Stimulated activated CD4-positive, alpha-beta T cell treated with anti-CD3 and anti-CD28 coated beads, TNF-alpha, amount 100 ng/mL, for 1 hour (primary cell): ENCODE measurements at regions not wholly inside any gene's neighbourhood (a gene's known extent, or its start where the extent isn't known, plus 50 kb on each side); places are given as distances from the start of the nearest gene placed in this dataset.
"Not testable (repeated sequence)": the region's sequence is repeated elsewhere in the genome, so short reads cannot be mapped to it uniquely, and the experiment has no call there.

ENCODE experiments used
- DNase-seq, 3 donors: peaks; one replicate each; pipeline ENCODE4 v3.0.0-alpha.2; 2020; ENCODE audit warnings: low read depth in 3 of 3, low spot score in 1 of 3

GRCh38 chr7:67463983-67464382 lies 467.4 kb downstream of the TYW1 start:
- DNase-seq: no peak

- DNase-seq: no peak
Observed at GRCh38 chr7:67466109-67466508, 469.5 kb downstream of the TYW1 start.

GRCh38 chr7:67470256-67470751 lies 473.7 kb downstream of the TYW1 start:
- DNase-seq: no peak

GRCh38 chr7:67475293-67475692 lies 478.7 kb downstream of the TYW1 start:
- no peak for DNase-seq

GRCh38 chr7:67478066-67478465 lies 481.4 kb downstream of the TYW1 start:
- DNase-seq: no peak

- no peak for DNase-seq
Observed at GRCh38 chr7:67484244-67484751, 487.7 kb downstream of the TYW1 start.

- no peak for DNase-seq
Observed at GRCh38 chr7:67486401-67486800, 489.8 kb downstream of the TYW1 start.

- no peak for DNase-seq
Observed at GRCh38 chr7:67487316-67487715, 490.7 kb downstream of the TYW1 start.

GRCh38 chr7:67489881-67490280 lies 493.2 kb downstream of the TYW1 start:
- no peak for DNase-seq

GRCh38 chr7:67493366-67493765 lies 496.7 kb downstream of the TYW1 start:
- DNase-seq: no peak

- no peak for DNase-seq
Observed at GRCh38 chr7:67496589-67496988, 500.0 kb downstream of the TYW1 start.

- DNase-seq: not testable (repeated sequence)
Observed at GRCh38 chr7:67497914-67498313, 501.3 kb downstream of the TYW1 start.

GRCh38 chr7:67502929-67503328 lies 506.3 kb downstream of the TYW1 start:
- no peak for DNase-seq

GRCh38 chr7:67505449-67505848 lies 508.8 kb downstream of the TYW1 start:
- DNase-seq: no peak

- DNase-seq: no peak
Observed at GRCh38 chr7:67512481-67512880, 515.8 kb downstream of the TYW1 start.

GRCh38 chr7:67518580-67518979 lies 521.9 kb downstream of the TYW1 start:
- no peak for DNase-seq

- no peak for DNase-seq
Observed at GRCh38 chr7:67519171-67519570, 522.5 kb downstream of the TYW1 start.

- no peak for DNase-seq
Observed at GRCh38 chr7:67522504-67522903, 525.9 kb downstream of the TYW1 start.

- no peak for DNase-seq
Observed at GRCh38 chr7:67523713-67524112, 527.1 kb downstream of the TYW1 start.

GRCh38 chr7:67525588-67525987 lies 529.0 kb downstream of the TYW1 start:
- DNase-seq: no peak

GRCh38 chr7:67535241-67535989 lies 538.8 kb downstream of the TYW1 start:
- DNase-seq: no peak

GRCh38 chr7:67542916-67543315 lies 546.3 kb downstream of the TYW1 start:
- DNase-seq: no peak
